Peyer's patch (tissue), 4 donors: ENCODE measurements at regions not wholly inside any gene's neighbourhood (a gene's known extent, or its start where the extent isn't known, plus 50 kb on each side); places are given as distances from the start of the nearest gene placed in this dataset.

Experiments
- DNase-seq, 3 donors: peaks; one replicate each; pipeline ENCODE4 v3.0.0-alpha.2; 2017 to 2019
- H3K27ac ChIP-seq, 4 donors: fragments of 200-600 bp; sonication (generic); one replicate each; pipeline ENCODE4 v1.5.1; 2016 to 2019
- H3K27me3 ChIP-seq, 2 donors: fragments of 200-600 bp; sonication (generic); one replicate each; pipeline ENCODE4 v1.5.1; 2019
- H3K36me3 ChIP-seq, 3 donors: fragments of 200-600 bp; sonication (generic); one replicate each; pipeline ENCODE4 v1.5.1; 2016 to 2019
- H3K4me1 ChIP-seq, 4 donors: fragments of 200-600 bp; sonication (generic); one replicate each; pipeline ENCODE4 v1.5.1; 2016 to 2019
- H3K4me3 ChIP-seq, 4 donors: fragments of 200-600 bp; sonication (generic); 1 replicate in 3 of 4; 2 replicates in 1 of 4; pipeline ENCODE4 v1.5.1; 2016 to 2019; ENCODE audit warnings: mild to moderate bottlenecking in 1 of 4
- H3K9me3 ChIP-seq, 4 donors: fragments of 200-600 bp; sonication (generic); one replicate each; pipeline ENCODE4 v1.5.1; 2016 to 2019; ENCODE audit warnings: mild to moderate bottlenecking in 1 of 4
- POLR2A ChIP-seq, 2 donors: fragments of 450-650 bp; IDR thresholded peaks; one replicate each; pipeline ENCODE4 v1.5.1; 2017; ENCODE audit warnings: antibody characterized with exemption in 2 of 2, mild to moderate bottlenecking in 2 of 2, moderate library complexity in 2 of 2
- TF ChIP-seq, protein P1 (sequence below), 6 experiments: fragments of 450-650 bp in 4 of 6; fragments of 200-600 bp in 2 of 6; sonication (generic) in 1 of 6; IDR thresholded peaks; one replicate each; pipeline ENCODE4 v1.5.1; 2017 to 2019; ENCODE audit warnings: antibody characterized with exemption in 6 of 6, mild to moderate bottlenecking in 3 of 6, moderate library complexity in 1 of 6

DNA sequence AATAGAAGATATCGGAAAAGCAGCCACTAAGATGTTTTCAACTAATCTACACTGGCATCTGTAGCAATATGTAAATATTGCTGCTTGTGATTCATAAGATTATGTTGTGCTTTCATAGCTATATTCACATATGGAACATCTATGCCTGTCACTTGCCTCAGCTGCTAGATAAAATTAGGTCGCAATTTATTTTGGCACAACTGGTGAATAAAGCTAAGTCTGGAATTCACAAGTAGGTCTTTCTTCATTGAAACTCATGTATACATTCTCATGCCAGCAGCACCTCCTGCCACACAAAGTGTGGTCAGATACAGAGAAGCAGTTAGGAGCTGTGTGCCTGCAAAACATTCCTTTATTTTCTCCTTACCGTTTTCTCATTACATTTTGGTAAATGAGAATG is 543.3 kb upstream of the CHORDC1 start:
- Histone ChIP-seq H3K4me3 (no peak overlapping the region), H3K9me3 (no peaks in the 10 kb centered on the region), H3K27ac (no peak overlapping the region), H3K36me3 (no peaks in the 10 kb centered on the region), H3K27me3 (no peaks in the 10 kb centered on the region), H3K4me1 (no peaks in the 10 kb centered on the region)
- no peak for DNase-seq
- TF ChIP-seq POLR2A (IDR thresholded peaks at IDR 0.05): no peak
- TF ChIP-seq, protein P1, sequence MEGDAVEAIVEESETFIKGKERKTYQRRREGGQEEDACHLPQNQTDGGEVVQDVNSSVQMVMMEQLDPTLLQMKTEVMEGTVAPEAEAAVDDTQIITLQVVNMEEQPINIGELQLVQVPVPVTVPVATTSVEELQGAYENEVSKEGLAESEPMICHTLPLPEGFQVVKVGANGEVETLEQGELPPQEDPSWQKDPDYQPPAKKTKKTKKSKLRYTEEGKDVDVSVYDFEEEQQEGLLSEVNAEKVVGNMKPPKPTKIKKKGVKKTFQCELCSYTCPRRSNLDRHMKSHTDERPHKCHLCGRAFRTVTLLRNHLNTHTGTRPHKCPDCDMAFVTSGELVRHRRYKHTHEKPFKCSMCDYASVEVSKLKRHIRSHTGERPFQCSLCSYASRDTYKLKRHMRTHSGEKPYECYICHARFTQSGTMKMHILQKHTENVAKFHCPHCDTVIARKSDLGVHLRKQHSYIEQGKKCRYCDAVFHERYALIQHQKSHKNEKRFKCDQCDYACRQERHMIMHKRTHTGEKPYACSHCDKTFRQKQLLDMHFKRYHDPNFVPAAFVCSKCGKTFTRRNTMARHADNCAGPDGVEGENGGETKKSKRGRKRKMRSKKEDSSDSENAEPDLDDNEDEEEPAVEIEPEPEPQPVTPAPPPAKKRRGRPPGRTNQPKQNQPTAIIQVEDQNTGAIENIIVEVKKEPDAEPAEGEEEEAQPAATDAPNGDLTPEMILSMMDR (IDR thresholded peaks at IDR 0.05): no peak

DNA sequence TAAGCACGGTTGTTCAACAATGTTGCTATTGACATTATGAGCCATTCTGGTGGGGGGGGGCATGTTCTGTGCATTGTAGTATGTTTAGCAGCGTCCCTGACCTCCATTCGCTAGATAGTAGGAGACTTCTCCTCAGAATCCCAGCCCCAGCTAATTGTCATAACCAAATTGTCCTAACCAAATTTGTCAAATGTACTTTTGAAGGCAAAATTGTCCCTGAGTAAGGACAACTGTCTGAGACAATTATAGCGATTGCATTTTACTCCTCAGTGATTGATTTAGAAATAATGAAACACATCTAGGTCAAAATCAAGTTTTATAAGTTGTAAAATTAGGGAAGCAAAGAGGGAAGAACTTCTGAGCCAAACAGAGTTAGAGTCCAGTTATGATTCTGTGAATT is 541.8 kb upstream of the CHORDC1 start:
- no peak overlapping the region for H3K4me3 ChIP-seq
- no peak for TF ChIP-seq POLR2A (IDR thresholded peaks at IDR 0.05)
- TF ChIP-seq, protein P1 (IDR thresholded peaks at IDR 0.05): no peak
- H3K36me3 ChIP-seq: no peaks in the 10 kb centered on the region
- no peaks in the 10 kb centered on the region for H3K9me3 ChIP-seq
- H3K27me3 ChIP-seq: no peaks in the 10 kb centered on the region
- no peak overlapping the region for H3K27ac ChIP-seq
- DNase-seq: no peak
- no peaks in the 10 kb centered on the region for H3K4me1 ChIP-seq

DNA sequence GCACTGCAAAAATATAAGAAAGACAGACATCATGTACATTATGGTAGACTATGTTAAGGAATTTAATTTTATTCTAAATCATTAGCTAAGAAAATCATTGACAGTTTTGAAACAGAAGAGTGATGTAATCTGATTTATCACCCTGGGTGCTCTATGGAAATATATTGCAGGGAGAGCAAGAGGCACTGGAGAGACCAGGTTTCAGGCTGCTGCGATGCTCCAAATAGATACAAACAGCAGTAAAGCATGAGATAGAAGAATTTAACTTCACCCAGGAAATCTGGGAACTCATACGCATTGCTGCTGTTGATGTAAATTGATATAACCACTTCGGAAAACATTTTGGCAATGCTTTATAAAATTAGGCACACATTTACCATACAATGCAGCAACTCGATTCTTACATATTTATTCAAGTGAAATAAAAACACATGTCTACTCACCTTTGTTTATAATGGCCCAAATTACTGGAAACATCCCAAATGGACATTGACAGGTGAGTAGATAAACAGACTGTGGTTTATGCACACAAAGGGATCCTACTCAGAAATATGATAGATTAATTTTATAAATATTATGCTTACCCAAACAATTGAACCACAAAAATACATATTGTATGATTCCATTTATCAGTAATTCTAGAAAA is 535.1 kb upstream of the CHORDC1 start:
- no peak for TF ChIP-seq POLR2A (IDR thresholded peaks at IDR 0.05)
- TF ChIP-seq, protein P1 (IDR thresholded peaks at IDR 0.05): no peak
- Histone ChIP-seq H3K4me3 (no peak overlapping the region), H3K9me3 (no peaks in the 10 kb centered on the region), H3K36me3 (no peaks in the 10 kb centered on the region), H3K27me3 (no peaks in the 10 kb centered on the region), H3K4me1 (no peaks in the 10 kb centered on the region), H3K27ac (no peak overlapping the region)
- no peak for DNase-seq

DNA sequence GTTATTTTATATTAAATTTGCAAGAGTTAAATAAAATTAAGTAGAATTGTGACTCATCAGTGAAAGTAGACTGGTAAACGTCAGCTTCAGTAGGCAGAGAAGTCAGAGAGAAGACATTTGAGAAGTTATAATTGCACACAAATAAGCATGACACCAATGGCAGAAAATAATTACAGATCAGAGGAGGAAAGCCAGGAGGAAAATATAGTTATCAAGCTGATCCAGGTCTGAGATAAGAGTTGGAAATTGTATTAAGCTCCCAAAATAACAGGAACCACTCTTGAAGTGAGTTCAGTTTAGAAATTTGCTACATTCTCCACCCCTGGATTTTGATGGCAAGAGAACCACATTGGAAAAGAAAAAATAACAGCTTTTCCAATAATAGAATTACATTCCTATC is 533.8 kb upstream of the CHORDC1 start:
- no peak overlapping the region for H3K4me3 ChIP-seq
- no peaks in the 10 kb centered on the region for H3K9me3 ChIP-seq
- no peaks in the 10 kb centered on the region for H3K27me3 ChIP-seq
- DNase-seq: no peak
- H3K4me1 ChIP-seq: no peaks in the 10 kb centered on the region
- TF ChIP-seq, protein P1 (IDR thresholded peaks at IDR 0.05): no peak
- no peak for TF ChIP-seq POLR2A (IDR thresholded peaks at IDR 0.05)
- no peak overlapping the region for H3K27ac ChIP-seq
- no peaks in the 10 kb centered on the region for H3K36me3 ChIP-seq

DNA sequence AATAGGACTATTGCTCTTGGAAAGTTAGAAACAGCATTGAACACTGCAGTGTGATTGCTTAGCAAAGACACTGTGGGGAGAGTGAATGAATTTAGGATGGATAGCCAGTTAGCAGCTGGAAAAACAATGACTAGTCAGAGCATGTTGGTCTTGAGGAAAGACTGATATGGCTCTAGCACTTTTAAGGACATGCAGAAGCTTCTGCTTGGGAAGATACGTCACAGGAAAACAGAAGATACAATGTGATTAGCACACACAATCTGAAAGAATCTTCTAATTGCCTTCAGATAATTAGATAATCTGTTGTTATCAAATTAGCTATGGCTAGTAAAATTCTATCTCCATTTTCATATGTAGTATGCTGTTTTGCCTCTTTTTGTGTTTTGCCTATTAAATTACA is 530.7 kb upstream of the CHORDC1 start:
- Histone ChIP-seq H3K27me3 (no peaks in the 10 kb centered on the region), H3K36me3 (no peaks in the 10 kb centered on the region), H3K27ac (no peak overlapping the region), H3K9me3 (no peaks in the 10 kb centered on the region), H3K4me3 (no peak overlapping the region), H3K4me1 (no peaks in the 10 kb centered on the region)
- no peak for TF ChIP-seq POLR2A (IDR thresholded peaks at IDR 0.05)
- TF ChIP-seq, protein P1 (IDR thresholded peaks at IDR 0.05): no peak
- no peak for DNase-seq

DNA sequence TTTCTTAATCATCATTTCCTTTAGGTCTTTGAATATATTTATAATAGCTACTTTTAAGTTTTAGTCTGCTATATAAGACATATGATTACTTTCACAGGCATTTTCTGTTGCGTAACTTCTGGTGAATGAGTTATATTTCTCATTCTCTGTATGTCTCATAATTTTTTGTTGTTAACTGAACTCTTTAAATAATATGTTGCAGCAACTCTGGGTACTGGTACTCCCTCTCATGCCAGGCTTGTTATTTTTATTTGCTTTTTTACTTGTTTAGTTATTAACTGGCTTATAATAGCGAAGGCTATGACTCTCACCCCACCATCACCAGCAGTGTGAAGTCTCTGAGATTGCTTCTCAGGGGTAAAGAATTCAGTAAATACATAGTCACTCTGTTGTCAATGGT is 524.2 kb upstream of the CHORDC1 start:
- no peaks in the 10 kb centered on the region for H3K36me3 ChIP-seq
- H3K27me3 ChIP-seq: no peaks in the 10 kb centered on the region
- H3K4me1 ChIP-seq: no peaks in the 10 kb centered on the region
- H3K9me3 ChIP-seq: no peaks in the 10 kb centered on the region
- TF ChIP-seq POLR2A (IDR thresholded peaks at IDR 0.05): no peak
- TF ChIP-seq, protein P1 (IDR thresholded peaks at IDR 0.05): no peak
- H3K27ac ChIP-seq: no peak overlapping the region
- no peak overlapping the region for H3K4me3 ChIP-seq
- DNase-seq: no peak
